SK-N-SH (cell line): ENCODE measurements at regions not wholly inside any gene's neighbourhood (a gene's known extent, or its start where the extent isn't known, plus 50 kb on each side); places are given as distances from the start of the nearest gene placed in this dataset.

Experiments
- CTCF ChIA-PET: fragments of 300-600, 350-600 bp; formaldehyde crosslinking; extraction: SDS; loops from one replicate; lab custom pipeline; 2021; lab: Yijun Ruan, JAX
- POLR2A ChIA-PET: fragments of 350-600 bp; sonication (Branson Sonifier 250); formaldehyde crosslinking; extraction: SDS; loops from one replicate; lab custom pipeline; 2020; ENCODE audit warnings: antibody characterized with exemption, inconsistent platforms; lab: Yijun Ruan, JAX
- DNase-seq: peaks from one replicate; pipeline ENCODE4 v3.0.0; 2012
- H2AFZ ChIP-seq: fragments of 200-600 bp; sonication (generic); 2 replicates; pipeline ENCODE4 v1.8.1; 2016; ENCODE audit warnings: antibody characterized with exemption, mild to moderate bottlenecking, low read depth
- H3F3A ChIP-seq: fragments of 200-600 bp; sonication (generic); replicated peaks from 2 replicates; pipeline ENCODE3; 2016; ENCODE audit warnings: antibody characterized with exemption, mild to moderate bottlenecking; ENCODE audit not compliant: insufficient read depth
- H3K27ac ChIP-seq, 2 experiments: fragments of 200-500 bp in 1 of 2; fragments of 200-600 bp in 1 of 2; sonication (Bioruptor generic) in 1 of 2; sonication (generic), shearing (Covaris generic) in 1 of 2; 2 replicates each; pipeline versions ENCODE4 v1.5.1 to v1.6.1; 2014 to 2016; ENCODE audit warnings: low read depth in 2 of 2, inconsistent platforms in 1 of 2, low read length in 1 of 2, mild to moderate bottlenecking in 1 of 2, mixed read lengths in 1 of 2
- H3K27me3 ChIP-seq: fragments of 200-600 bp; sonication (generic), shearing (Covaris generic); 2 replicates; pipeline ENCODE4 v1.6.1; 2016; ENCODE audit warnings: mixed run types; ENCODE audit not compliant: insufficient read depth
- H3K36me3 ChIP-seq, 2 experiments: fragments of 200-500 bp in 1 of 2; fragments of 200-600 bp in 1 of 2; sonication (Bioruptor generic) in 1 of 2; sonication (generic) in 1 of 2; replicated peaks in 1 of 2; 2 replicates each; pipeline versions ENCODE3 to v1.5.1; 2014 to 2016; ENCODE audit warnings: low read length in 1 of 2, mild to moderate bottlenecking in 1 of 2; ENCODE audit not compliant: insufficient read depth in 2 of 2, control insufficient read depth in 1 of 2
- H3K4me1 ChIP-seq, 2 experiments: fragments of 200-500 bp in 1 of 2; fragments of 200-600 bp in 1 of 2; sonication (Bioruptor generic) in 1 of 2; sonication (generic), shearing (Covaris generic) in 1 of 2; 2 replicates each; pipeline versions ENCODE4 v1.5.1 to v1.6.1; 2014 to 2016; ENCODE audit warnings: low read depth in 1 of 2, low read length in 1 of 2, mixed run types in 1 of 2; ENCODE audit not compliant: insufficient read depth in 2 of 2, control insufficient read depth in 1 of 2
- H3K4me2 ChIP-seq: fragments of 200-600 bp; sonication (generic), shearing (Covaris generic); 2 replicates; pipeline ENCODE4 v1.6.1; 2017; ENCODE audit warnings: mixed run types
- H3K4me3 ChIP-seq, 2 experiments: fragments of 200-500 bp in 1 of 2; fragments of 200-600 bp in 1 of 2; sonication (Bioruptor generic) in 1 of 2; sonication (generic), shearing (Covaris generic) in 1 of 2; 2 replicates each; pipeline versions ENCODE4 v1.5.1 to v1.8.1; 2014 to 2016; ENCODE audit warnings: low read depth in 2 of 2, inconsistent platforms in 1 of 2, low read length in 1 of 2, mild to moderate bottlenecking in 1 of 2, mixed read lengths in 1 of 2, moderate library complexity in 1 of 2
- H3K79me2 ChIP-seq: fragments of 200-600 bp; sonication (generic); 2 replicates; pipeline ENCODE4 v1.8.1; 2017; ENCODE audit warnings: mild to moderate bottlenecking; ENCODE audit not compliant: insufficient read depth
- H3K9ac ChIP-seq: fragments of 200-600 bp; sonication (generic); 2 replicates; pipeline ENCODE4 v1.6.1; 2017; ENCODE audit warnings: mixed run types
- H3K9me2 ChIP-seq: fragments of 200-600 bp; sonication (generic); 2 replicates; pipeline ENCODE4 v1.6.1; 2017; ENCODE audit warnings: mixed run types
- H3K9me3 ChIP-seq: fragments of 200-600 bp; sonication (generic); 2 replicates; pipeline ENCODE4 v1.6.1; 2017; ENCODE audit warnings: mixed run types, mild to moderate bottlenecking, moderate library complexity
- H4K20me1 ChIP-seq: fragments of 200-600 bp; sonication (generic); 2 replicates; pipeline ENCODE4 v1.6.1; 2017; ENCODE audit warnings: mild to moderate bottlenecking, mixed run types; ENCODE audit not compliant: insufficient read depth
- CHD2 ChIP-seq: fragments of 150-350 bp; IDR thresholded peaks from 2 replicates; pipeline ENCODE4 v1.6.1; 2018; ENCODE audit warnings: low read length; ENCODE audit not compliant: partially characterized antibody
- FOSL2 ChIP-seq: IDR thresholded peaks from 2 replicates; pipeline ENCODE4 v1.4.0; 2012; ENCODE audit warnings: low read depth, mild to moderate bottlenecking, moderate library complexity, borderline replicate concordance
- FOXJ3 ChIP-seq: sonication (generic); formaldehyde crosslinking; IDR thresholded peaks from 2 replicates; pipeline ENCODE4 v1.5.1; 2020; ENCODE audit warnings: mild to moderate bottlenecking, missing genetic modification reagents
- GABPA ChIP-seq: IDR thresholded peaks from 2 replicates; pipeline ENCODE4 v1.4.0; 2012; ENCODE audit warnings: low read depth, mild to moderate bottlenecking
- GATA2 ChIP-seq: sonication (generic); formaldehyde crosslinking; IDR thresholded peaks from 2 replicates; pipeline ENCODE4 v1.5.0; 2020; ENCODE audit warnings: mild to moderate bottlenecking, missing genetic modification reagents
- YY1 ChIP-seq: IDR thresholded peaks from 2 replicates; pipeline ENCODE4 v1.4.0; 2012; ENCODE audit warnings: low read depth, mild to moderate bottlenecking
- WGBS: methylation state at CpG from one replicate; pipeline ENCODE4 v1.1.6; 2017; ENCODE audit warnings: low lambda C conversion rate; 5-methylcytosine and 5-hydroxymethylcytosine counted together
- TF ChIP-seq, protein P1 (sequence below): fragments of 150-350 bp; IDR thresholded peaks from 2 replicates; pipeline ENCODE4 v1.6.1; 2016; ENCODE audit warnings: mild to moderate bottlenecking, low read depth, low read length
- TF ChIP-seq, protein P2 (sequence below): IDR thresholded peaks from 2 replicates; pipeline ENCODE4 v1.6.1; 2012; ENCODE audit warnings: mild to moderate bottlenecking, low read depth, low read length, moderate library complexity

DNA sequence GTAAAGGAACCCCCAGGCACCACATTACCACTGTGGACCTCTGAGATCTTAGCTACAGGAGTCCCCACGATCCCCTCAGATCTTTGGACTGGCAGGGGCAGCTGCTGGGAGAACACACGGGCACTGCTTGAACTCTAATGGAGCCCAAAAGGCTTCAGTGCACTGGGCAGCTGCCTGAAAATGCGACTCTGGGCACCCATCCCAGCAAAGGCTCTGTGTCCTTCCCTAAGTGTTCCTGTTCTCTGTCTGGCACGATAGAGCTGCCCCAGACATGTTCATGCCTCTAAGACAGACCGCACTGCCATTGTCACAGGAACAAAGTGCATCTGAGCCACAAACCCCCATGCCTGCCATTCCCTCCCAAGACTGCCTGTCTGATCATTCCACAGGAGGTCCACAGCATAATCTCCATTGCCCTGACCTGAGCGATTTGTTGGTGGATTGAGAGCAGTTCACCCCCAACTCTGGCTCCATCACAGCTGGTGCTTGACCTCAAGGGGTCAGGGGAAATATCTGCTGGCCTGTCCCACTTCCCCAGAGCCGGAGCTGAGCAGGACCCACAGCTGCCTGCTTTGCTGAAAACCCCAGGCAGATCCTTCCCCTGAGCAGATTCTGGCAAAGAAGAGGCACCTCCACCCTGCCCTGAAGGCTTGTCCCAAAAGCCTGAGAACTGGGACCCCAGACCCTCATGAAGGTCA lies 436.0 kb upstream of the INTU start:
- Histone ChIP-seq H3K36me3 (no peaks in the 10 kb centered on the region), H4K20me1 (no peaks in the 10 kb centered on the region), H2AFZ (no peak overlapping the region), H3K79me2 (no peaks in the 10 kb centered on the region), H3K27ac (no peak overlapping the region), H3F3A (no peaks in the 10 kb centered on the region), H3K27me3 (no peaks in the 10 kb centered on the region), H3K9me3 (no peaks in the 10 kb centered on the region), H3K9ac (no peak overlapping the region), H3K4me3 (no peak overlapping the region), H3K4me2 (no peak overlapping the region), H3K9me2 (no peaks in the 10 kb centered on the region), H3K4me1 (no peaks in the 10 kb centered on the region)
- CTCF ChIA-PET: no interaction called here
- DNase-seq: no peak
- POLR2A ChIA-PET: no interaction called here
- WGBS: 7% methylated on average over 5 of the region's 7 CpGs
- no peak for TF ChIP-seq YY1
- no peak for TF ChIP-seq CHD2
- no peak for TF ChIP-seq FOXJ3 (CRISPR knock-in tag)
- no peak for TF ChIP-seq GABPA
- TF ChIP-seq, protein P1, sequence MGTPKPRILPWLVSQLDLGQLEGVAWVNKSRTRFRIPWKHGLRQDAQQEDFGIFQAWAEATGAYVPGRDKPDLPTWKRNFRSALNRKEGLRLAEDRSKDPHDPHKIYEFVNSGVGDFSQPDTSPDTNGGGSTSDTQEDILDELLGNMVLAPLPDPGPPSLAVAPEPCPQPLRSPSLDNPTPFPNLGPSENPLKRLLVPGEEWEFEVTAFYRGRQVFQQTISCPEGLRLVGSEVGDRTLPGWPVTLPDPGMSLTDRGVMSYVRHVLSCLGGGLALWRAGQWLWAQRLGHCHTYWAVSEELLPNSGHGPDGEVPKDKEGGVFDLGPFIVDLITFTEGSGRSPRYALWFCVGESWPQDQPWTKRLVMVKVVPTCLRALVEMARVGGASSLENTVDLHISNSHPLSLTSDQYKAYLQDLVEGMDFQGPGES: no peak

DNA sequence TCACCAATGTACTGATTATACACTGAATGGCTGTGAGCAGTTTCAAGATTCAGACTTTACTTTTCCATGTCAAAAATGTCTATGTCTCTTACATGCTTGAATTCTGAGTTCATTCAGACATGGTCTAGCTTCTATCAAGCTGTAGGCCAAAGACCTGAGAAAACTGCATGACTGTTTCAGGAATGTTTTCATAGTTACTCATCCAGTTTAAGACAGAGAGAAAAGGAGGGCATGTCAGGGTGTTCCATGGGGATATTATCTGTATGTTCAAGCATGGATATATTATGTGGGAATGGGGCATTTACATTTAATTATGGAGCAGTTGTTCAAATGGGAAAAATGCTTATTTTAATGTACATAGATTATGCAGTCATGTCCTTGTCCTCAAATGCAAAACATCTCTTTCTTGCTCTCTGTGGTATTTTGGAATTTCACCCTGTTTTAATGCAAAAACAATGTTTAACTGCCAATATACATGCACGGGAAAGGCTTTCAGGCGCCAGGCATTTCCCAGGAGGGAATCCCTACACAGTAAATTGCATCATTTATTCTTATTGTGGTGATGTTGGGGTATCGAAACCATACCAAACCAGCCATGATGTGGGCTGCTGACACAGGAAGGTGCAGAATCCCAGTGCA lies 429.1 kb upstream of the INTU start:
- Histone ChIP-seq H3K4me1 (no peaks in the 10 kb centered on the region), H3K9ac (no peak overlapping the region), H3F3A (no peaks in the 10 kb centered on the region), H4K20me1 (no peaks in the 10 kb centered on the region), H3K79me2 (no peaks in the 10 kb centered on the region), H3K4me2 (no peak overlapping the region), H3K4me3 (no peak overlapping the region), H2AFZ (no peak overlapping the region), H3K27ac (peak overlapping the region in 1 of 2 experiments; percentile 25; a peak in 1 of 4 replicates), H3K9me2 (no peaks in the 10 kb centered on the region), H3K9me3 (no peaks in the 10 kb centered on the region; the same call in 1 of the 2 replicates), H3K36me3 (no peaks in the 10 kb centered on the region), H3K27me3 (no peaks in the 10 kb centered on the region)
- POLR2A ChIA-PET: no interaction called here
- TF ChIP-seq, protein P1: no peak
- TF ChIP-seq GATA2 (CRISPR knock-in tag) (no peak), FOSL2 (peak; percentile 11; the same call in 1 of the 2 replicates)
- TF ChIP-seq, protein P2, sequence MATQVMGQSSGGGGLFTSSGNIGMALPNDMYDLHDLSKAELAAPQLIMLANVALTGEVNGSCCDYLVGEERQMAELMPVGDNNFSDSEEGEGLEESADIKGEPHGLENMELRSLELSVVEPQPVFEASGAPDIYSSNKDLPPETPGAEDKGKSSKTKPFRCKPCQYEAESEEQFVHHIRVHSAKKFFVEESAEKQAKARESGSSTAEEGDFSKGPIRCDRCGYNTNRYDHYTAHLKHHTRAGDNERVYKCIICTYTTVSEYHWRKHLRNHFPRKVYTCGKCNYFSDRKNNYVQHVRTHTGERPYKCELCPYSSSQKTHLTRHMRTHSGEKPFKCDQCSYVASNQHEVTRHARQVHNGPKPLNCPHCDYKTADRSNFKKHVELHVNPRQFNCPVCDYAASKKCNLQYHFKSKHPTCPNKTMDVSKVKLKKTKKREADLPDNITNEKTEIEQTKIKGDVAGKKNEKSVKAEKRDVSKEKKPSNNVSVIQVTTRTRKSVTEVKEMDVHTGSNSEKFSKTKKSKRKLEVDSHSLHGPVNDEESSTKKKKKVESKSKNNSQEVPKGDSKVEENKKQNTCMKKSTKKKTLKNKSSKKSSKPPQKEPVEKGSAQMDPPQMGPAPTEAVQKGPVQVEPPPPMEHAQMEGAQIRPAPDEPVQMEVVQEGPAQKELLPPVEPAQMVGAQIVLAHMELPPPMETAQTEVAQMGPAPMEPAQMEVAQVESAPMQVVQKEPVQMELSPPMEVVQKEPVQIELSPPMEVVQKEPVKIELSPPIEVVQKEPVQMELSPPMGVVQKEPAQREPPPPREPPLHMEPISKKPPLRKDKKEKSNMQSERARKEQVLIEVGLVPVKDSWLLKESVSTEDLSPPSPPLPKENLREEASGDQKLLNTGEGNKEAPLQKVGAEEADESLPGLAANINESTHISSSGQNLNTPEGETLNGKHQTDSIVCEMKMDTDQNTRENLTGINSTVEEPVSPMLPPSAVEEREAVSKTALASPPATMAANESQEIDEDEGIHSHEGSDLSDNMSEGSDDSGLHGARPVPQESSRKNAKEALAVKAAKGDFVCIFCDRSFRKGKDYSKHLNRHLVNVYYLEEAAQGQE: no peak
- no peak for DNase-seq
- CTCF ChIA-PET: no interaction called here
- WGBS: 60% methylated on average over 3 of the region's 3 CpGs
